Activated T-helper 2 cell treated with anti-CD3 and anti-CD28 coated beads, Interferon-gamma antibody, Interleukin-2, Interleukin-4, amounts not matched to agents 10 μg/mL and 5 μg/mL and 100 μg/mL, durations not matched to agents 14 hours and 24 hours and 36 hours (primary cell): ENCODE measurements at regions not wholly inside any gene's neighbourhood (a gene's known extent, or its start where the extent isn't known, plus 50 kb on each side); places are given as distances from the start of the nearest gene placed in this dataset.

Experiments
- DNase-seq: peaks from one replicate; pipeline ENCODE4 v3.0.0; 2021; ENCODE audit warnings: low spot score
- H3K27ac Mint-ChIP-seq: one replicate; pipeline ENCODE4 v1.8.0; 2021; ENCODE audit warnings: mixed read lengths
- H3K27me3 Mint-ChIP-seq: one replicate; pipeline ENCODE4 v1.8.0; 2021; ENCODE audit warnings: low read depth, mixed read lengths
- H3K36me3 Mint-ChIP-seq: one replicate; pipeline ENCODE4 v1.8.0; 2021; ENCODE audit warnings: low read depth, mixed read lengths
- H3K4me1 Mint-ChIP-seq: one replicate; pipeline ENCODE4 v1.8.0; 2021; ENCODE audit warnings: low read depth, mixed read lengths
- H3K4me3 Mint-ChIP-seq: one replicate; pipeline ENCODE4 v1.8.0; 2021; ENCODE audit warnings: low read depth, mild to moderate bottlenecking, moderate library complexity, mixed read lengths
- H3K9me3 Mint-ChIP-seq: one replicate; pipeline ENCODE4 v1.8.0; 2021; ENCODE audit warnings: mixed read lengths
- intact Hi-C: fragments of 100-400 bp; cut with micrococcal nuclease; formaldehyde crosslinking; loops from one replicate; pipeline ENCODE4 v1.15.1; 2023

GRCh38 chr20:63117151-63117550, 98.8 kb downstream of the YTHDF1 start:
- Mint-ChIP-seq H3K9me3 (no peaks in the 10 kb centered on the region), H3K27ac (no peak overlapping the region)
- intact Hi-C loops, result no loop called here

DNA sequence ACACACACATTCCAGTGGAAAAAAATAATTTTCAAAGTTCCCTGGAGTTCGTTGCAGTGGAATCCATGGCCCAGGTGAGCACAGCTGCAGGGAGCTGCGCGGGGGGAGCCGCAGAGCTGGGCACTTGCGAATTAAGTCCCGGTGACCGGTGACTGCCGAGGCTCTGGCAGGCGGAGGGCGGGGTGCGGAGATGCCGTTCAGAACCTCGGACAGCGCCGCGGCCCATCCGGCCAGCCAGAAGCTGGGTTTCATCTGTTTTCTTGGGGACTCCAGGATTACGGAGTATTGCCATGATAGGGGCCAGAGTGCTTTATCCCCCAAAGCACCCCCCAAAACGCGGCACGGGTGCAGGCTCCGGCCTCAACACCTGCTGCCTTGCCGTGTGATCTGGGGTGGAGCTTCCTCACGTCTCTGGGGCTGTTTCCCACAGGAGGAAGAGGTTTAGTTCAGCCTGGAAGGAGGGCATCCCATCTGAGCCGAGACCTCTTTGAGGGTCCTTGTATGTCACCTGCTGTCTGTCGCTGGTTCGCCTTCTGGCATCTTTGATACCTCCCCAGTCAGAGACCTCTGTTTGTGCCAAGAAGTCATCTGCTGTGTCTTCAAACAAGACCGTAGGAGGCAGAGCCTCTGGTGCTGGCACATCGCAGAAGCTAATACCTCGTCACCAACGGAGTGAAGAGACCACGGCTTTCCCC, 99.4 kb downstream of the YTHDF1 start:
- H3K27ac Mint-ChIP-seq, result no peak overlapping the region
- H3K4me3 Mint-ChIP-seq, result no peak overlapping the region
- no peaks in the 10 kb centered on the region for H3K27me3 Mint-ChIP-seq
- no peaks in the 10 kb centered on the region for H3K36me3 Mint-ChIP-seq
- no peak for DNase-seq
- H3K9me3 Mint-ChIP-seq, result peaks cover 4% of the 10 kb centered on the region
- no peaks in the 10 kb centered on the region for H3K4me1 Mint-ChIP-seq
- intact Hi-C loops, result no loop called here

More at GRCh38 chr20:63117151-63117550, 98.8 kb downstream of the YTHDF1 start:
- no peaks in the 10 kb centered on the region for H3K27me3 Mint-ChIP-seq
- H3K4me3 Mint-ChIP-seq, result no peak overlapping the region
- no peaks in the 10 kb centered on the region for H3K36me3 Mint-ChIP-seq
- no peak for DNase-seq
- no peaks in the 10 kb centered on the region for H3K4me1 Mint-ChIP-seq

GRCh38 chr20:63115651-63116411, 100.1 kb downstream of the YTHDF1 start:
- peaks cover 6% of the 10 kb centered on the region for H3K9me3 Mint-ChIP-seq
- intact Hi-C loops, result no loop called here
- H3K36me3 Mint-ChIP-seq, result no peaks in the 10 kb centered on the region
- no peak overlapping the region for H3K27ac Mint-ChIP-seq
- H3K4me3 Mint-ChIP-seq, result no peak overlapping the region
- H3K4me1 Mint-ChIP-seq, result no peaks in the 10 kb centered on the region
- no peaks in the 10 kb centered on the region for H3K27me3 Mint-ChIP-seq
- no peak for DNase-seq

- no peaks in the 10 kb centered on the region for H3K36me3 Mint-ChIP-seq
- DNase-seq, result no peak
- intact Hi-C loops, result no loop called here
- no peak overlapping the region for H3K27ac Mint-ChIP-seq
- H3K4me3 Mint-ChIP-seq, result no peak overlapping the region
- peaks cover 6% of the 10 kb centered on the region for H3K9me3 Mint-ChIP-seq
- no peaks in the 10 kb centered on the region for H3K4me1 Mint-ChIP-seq
- H3K27me3 Mint-ChIP-seq, result no peaks in the 10 kb centered on the region
Observed at GRCh38 chr20:63114693-63115311, 101.1 kb downstream of the YTHDF1 start.

- no peak overlapping the region for H3K4me3 Mint-ChIP-seq
- H3K4me1 Mint-ChIP-seq, result no peaks in the 10 kb centered on the region
- H3K36me3 Mint-ChIP-seq, result no peaks in the 10 kb centered on the region
- DNase-seq, result no peak
- H3K9me3 Mint-ChIP-seq, result peaks cover 6% of the 10 kb centered on the region
- intact Hi-C loops, result no loop called here
- no peaks in the 10 kb centered on the region for H3K27me3 Mint-ChIP-seq
- no peak overlapping the region for H3K27ac Mint-ChIP-seq
Observed at GRCh38 chr20:63114006-63114692, 101.8 kb downstream of the YTHDF1 start.

GRCh38 chr20:63112491-63113219, 103.3 kb downstream of the YTHDF1 start:
- intact Hi-C loops, result no loop called here
- H3K27ac Mint-ChIP-seq, result no peak overlapping the region
- peaks cover 11% of the 10 kb centered on the region for H3K9me3 Mint-ChIP-seq
- no peak for DNase-seq
- no peak overlapping the region for H3K4me3 Mint-ChIP-seq
- no peaks in the 10 kb centered on the region for H3K36me3 Mint-ChIP-seq
- no peaks in the 10 kb centered on the region for H3K4me1 Mint-ChIP-seq
- H3K27me3 Mint-ChIP-seq, result no peaks in the 10 kb centered on the region

- Mint-ChIP-seq H3K36me3 (no peaks in the 10 kb centered on the region), H3K27me3 (no peaks in the 10 kb centered on the region), H3K4me3 (no peak overlapping the region), H3K27ac (no peak overlapping the region), H3K9me3 (peaks cover 11% of the 10 kb centered on the region), H3K4me1 (no peaks in the 10 kb centered on the region)
- DNase-seq, result no peak
- intact Hi-C loops, result no loop called here
Observed at GRCh38 chr20:63108247-63108646, 101.5 kb upstream of the BHLHE23 start.

- Mint-ChIP-seq H3K27me3 (no peaks in the 10 kb centered on the region), H3K36me3 (no peaks in the 10 kb centered on the region), H3K9me3 (peaks cover 11% of the 10 kb centered on the region), H3K27ac (no peak overlapping the region), H3K4me1 (peaks cover 2% of the 10 kb centered on the region), H3K4me3 (no peak overlapping the region)
- DNase-seq, result no peak
- intact Hi-C loops, result no loop called here
Observed at GRCh38 chr20:63107449-63108200, 100.9 kb upstream of the BHLHE23 start.

DNA sequence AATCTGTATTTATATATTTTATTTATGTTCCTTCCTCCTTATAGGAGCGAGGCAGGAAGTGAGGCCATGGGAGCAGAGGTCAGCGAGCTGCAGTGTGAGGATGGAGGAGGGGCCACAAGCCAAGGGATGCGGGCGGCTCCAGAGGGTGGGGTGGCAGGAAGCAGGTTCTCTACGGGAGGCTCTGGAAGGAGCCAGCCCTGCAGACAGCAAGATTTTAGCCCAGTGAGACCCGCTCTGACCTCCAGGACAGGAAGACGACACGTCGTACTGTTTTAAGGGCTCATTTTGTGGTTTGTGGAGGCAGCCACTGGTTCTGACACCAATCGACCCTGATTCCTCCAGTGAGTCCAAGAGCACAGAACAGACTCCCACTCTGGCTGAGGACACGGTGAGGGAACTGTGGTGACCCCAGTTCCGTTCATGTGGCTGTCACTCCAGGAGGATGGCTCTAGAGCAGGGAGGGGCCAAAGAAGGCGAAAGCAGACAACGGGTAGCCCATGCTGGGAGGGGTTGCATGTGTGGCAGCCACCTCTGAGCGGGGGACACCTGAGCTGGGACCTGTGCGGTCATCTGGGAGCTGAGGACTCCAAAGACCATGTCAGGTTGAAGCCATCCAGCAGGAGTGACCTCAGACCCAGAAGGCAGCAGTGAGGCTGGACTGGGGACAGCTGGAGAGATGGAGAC, 100.1 kb upstream of the BHLHE23 start:
- intact Hi-C loops, result loop anchor here (1.0 kb wide), 1 partner anchor 23 kb away; no protein-coding TSS in a partner anchor
- H3K27ac Mint-ChIP-seq, result no peak overlapping the region
- peaks cover 10% of the 10 kb centered on the region for H3K9me3 Mint-ChIP-seq
- H3K27me3 Mint-ChIP-seq, result no peaks in the 10 kb centered on the region
- H3K4me3 Mint-ChIP-seq, result no peak overlapping the region
- peaks cover 2% of the 10 kb centered on the region for H3K4me1 Mint-ChIP-seq
- H3K36me3 Mint-ChIP-seq, result no peaks in the 10 kb centered on the region
- no peak for DNase-seq

- peaks cover 4% of the 10 kb centered on the region for H3K4me1 Mint-ChIP-seq
- H3K9me3 Mint-ChIP-seq, result peaks cover 5% of the 10 kb centered on the region
- H3K4me3 Mint-ChIP-seq, result no peak overlapping the region
- H3K27me3 Mint-ChIP-seq, result no peaks in the 10 kb centered on the region
- H3K27ac Mint-ChIP-seq, result no peak overlapping the region
- no peak for DNase-seq
- intact Hi-C loops, result loop anchor here (1.0 kb wide), 1 partner anchor 24 kb away; no protein-coding TSS in a partner anchor
- no peaks in the 10 kb centered on the region for H3K36me3 Mint-ChIP-seq
Observed at GRCh38 chr20:63106108-63106764, 99.5 kb upstream of the BHLHE23 start.
